Prostate gland (tissue), 2 donors: ENCODE measurements at regions not wholly inside any gene's neighbourhood (a gene's known extent, or its start where the extent isn't known, plus 50 kb on each side); places are given as distances from the start of the nearest gene placed in this dataset.

Source experiments
- DNase-seq: peaks from one replicate; pipeline ENCODE4 v3.0.0-alpha.2; 2019; ENCODE audit warnings: low spot score
- H3K27ac ChIP-seq, 2 donors: fragments of 200-600 bp; sonication (generic); 2 replicates each; pipeline ENCODE4 v1.5.1; 2017 to 2019
- H3K27me3 ChIP-seq: fragments of 200-600 bp; sonication (generic); replicated peaks from 2 replicates; pipeline ENCODE4 v1.5.1; 2019; ENCODE audit not compliant: insufficient read depth
- H3K36me3 ChIP-seq, 2 donors: fragments of 200-600 bp; sonication (generic); 1 replicate in 1 of 2; 2 replicates in 1 of 2; pipeline versions ENCODE4 v1.5.1 to v1.8.1; 2017 to 2019
- H3K4me1 ChIP-seq: fragments of 200-600 bp; sonication (generic); replicated peaks from 2 replicates; pipeline ENCODE4 v1.5.1; 2019
- H3K4me3 ChIP-seq, 2 donors: fragments of 200-600 bp; sonication (generic); 2 replicates each; pipeline ENCODE4 v1.5.1; 2017 to 2019
- H3K9me3 ChIP-seq: fragments of 200-600 bp; sonication (generic); 2 replicates; pipeline ENCODE4 v1.5.1; 2017
- POLR2A ChIP-seq: fragments of 450-650 bp; IDR thresholded peaks from one replicate; pipeline ENCODE4 v1.6.1; 2016; ENCODE audit warnings: antibody characterized with exemption, mild to moderate bottlenecking
- POLR2AphosphoS5 ChIP-seq: sonication (generic); formaldehyde crosslinking; IDR thresholded peaks from one replicate; pipeline ENCODE4 v1.6.1; 2017; ENCODE audit warnings: antibody characterized with exemption
- WGBS: methylation state at CpG from one replicate; pipeline ENCODE4 v1.1.5; 2018; 5-methylcytosine and 5-hydroxymethylcytosine counted together
- intact Hi-C: fragments of 100-400 bp; cut with DNase I; formaldehyde crosslinking; loops from one replicate; pipeline ENCODE4 v1.14.2; 2022
- TF ChIP-seq, protein P1 (sequence below), 4 experiments: fragments of 200-600 bp in 2 of 4; fragments of 450-650 bp in 2 of 4; sonication (generic) in 2 of 4; IDR thresholded peaks; 1 replicate in 3 of 4; 2 replicates in 1 of 4; pipeline ENCODE4 v1.5.1; 2016 to 2019; ENCODE audit warnings: antibody characterized with exemption in 4 of 4, mild to moderate bottlenecking in 2 of 4, moderate library complexity in 2 of 4

DNA sequence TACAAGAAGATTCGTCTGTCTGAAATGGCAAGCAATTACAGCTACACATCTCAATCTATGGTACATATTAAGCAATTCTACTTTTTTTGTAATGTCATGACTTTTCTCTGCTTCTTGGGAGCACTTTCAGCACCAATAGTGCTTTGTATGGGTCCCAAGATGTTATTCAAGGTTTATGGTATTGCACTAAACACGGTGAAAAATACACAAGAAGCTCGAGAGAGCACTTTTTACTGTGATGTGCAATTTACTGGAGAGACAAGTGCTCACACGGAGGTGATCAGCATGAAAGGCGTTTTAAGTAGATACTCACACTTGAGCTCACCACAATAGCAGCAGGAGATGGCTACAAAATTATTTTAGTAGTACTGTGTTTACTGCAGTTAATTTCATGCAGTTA is 783.6 kb downstream of the CBLN2 start:
- intact Hi-C loops, result no loop called here
- WGBS, result 50% methylated on average over 5 of the region's 5 CpGs
- H3K36me3 ChIP-seq, result no peaks in the 10 kb centered on the region

DNA sequence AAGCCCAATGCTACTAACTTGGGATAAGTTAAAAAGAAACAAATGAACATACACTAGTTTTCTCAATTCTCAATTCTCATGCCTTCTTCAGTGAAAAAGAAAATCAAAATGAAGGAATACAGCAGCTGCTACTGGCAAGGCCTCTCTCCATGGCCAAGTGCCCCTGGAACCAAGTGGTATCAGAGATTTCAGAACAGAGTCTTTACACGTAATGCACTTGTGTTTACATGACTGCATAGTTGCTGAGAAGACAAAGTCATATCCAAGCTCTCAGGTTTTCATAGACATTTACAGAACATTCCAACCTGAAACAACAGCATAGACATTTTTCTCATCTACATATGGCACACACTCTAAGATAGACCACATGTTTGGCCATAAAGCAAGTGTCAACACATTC is 789.9 kb downstream of the CBLN2 start:
- 68% methylated on average over 1 of the region's 1 CpG for WGBS
- Histone ChIP-seq H3K36me3 (no peaks in the 10 kb centered on the region), H3K4me3 (no peak overlapping the region), H3K4me1 (no peaks in the 10 kb centered on the region), H3K9me3 (no peaks in the 10 kb centered on the region), H3K27ac (no peak overlapping the region), H3K27me3 (no peaks in the 10 kb centered on the region)
- TF ChIP-seq POLR2A (no peak), POLR2AphosphoS5 (no peak)
- TF ChIP-seq, protein P1, sequence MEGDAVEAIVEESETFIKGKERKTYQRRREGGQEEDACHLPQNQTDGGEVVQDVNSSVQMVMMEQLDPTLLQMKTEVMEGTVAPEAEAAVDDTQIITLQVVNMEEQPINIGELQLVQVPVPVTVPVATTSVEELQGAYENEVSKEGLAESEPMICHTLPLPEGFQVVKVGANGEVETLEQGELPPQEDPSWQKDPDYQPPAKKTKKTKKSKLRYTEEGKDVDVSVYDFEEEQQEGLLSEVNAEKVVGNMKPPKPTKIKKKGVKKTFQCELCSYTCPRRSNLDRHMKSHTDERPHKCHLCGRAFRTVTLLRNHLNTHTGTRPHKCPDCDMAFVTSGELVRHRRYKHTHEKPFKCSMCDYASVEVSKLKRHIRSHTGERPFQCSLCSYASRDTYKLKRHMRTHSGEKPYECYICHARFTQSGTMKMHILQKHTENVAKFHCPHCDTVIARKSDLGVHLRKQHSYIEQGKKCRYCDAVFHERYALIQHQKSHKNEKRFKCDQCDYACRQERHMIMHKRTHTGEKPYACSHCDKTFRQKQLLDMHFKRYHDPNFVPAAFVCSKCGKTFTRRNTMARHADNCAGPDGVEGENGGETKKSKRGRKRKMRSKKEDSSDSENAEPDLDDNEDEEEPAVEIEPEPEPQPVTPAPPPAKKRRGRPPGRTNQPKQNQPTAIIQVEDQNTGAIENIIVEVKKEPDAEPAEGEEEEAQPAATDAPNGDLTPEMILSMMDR (IDR thresholded peaks at IDR 0.05), result no peak
- intact Hi-C loops, result no loop called here
- DNase-seq, result no peak

More for the DNA sequence above, 783.6 kb downstream of the CBLN2 start:
- no peaks in the 10 kb centered on the region for H3K4me1 ChIP-seq
- DNase-seq, result no peak
- H3K4me3 ChIP-seq, result no peak overlapping the region
- H3K27ac ChIP-seq, result no peak overlapping the region
- no peaks in the 10 kb centered on the region for H3K27me3 ChIP-seq
- TF ChIP-seq POLR2A, result no peak
- TF ChIP-seq, protein P1 (IDR thresholded peaks at IDR 0.05), result no peak
- no peak for TF ChIP-seq POLR2AphosphoS5
- no peaks in the 10 kb centered on the region for H3K9me3 ChIP-seq

DNA sequence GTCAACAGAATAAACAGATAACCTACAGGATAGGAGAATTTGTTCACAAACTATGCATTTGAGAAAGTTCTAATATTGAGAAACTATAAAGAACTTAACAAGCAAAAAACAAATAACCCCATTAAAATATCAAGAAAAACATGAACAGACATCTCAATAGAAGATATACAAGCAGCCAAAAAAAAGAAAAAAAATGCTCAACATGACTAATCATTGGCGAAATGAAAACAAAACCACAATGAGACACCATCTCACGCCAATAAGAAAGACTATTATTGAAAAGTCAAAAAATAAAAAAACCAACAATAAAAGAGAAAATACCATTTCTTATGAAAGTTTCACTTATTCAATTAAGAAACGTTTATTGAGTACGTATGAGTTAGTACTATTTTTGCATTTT is 800.5 kb downstream of the CBLN2 start:
- Histone ChIP-seq H3K27me3 (no peaks in the 10 kb centered on the region), H3K36me3 (no peaks in the 10 kb centered on the region), H3K4me3 (no peak overlapping the region), H3K27ac (no peak overlapping the region), H3K4me1 (no peaks in the 10 kb centered on the region), H3K9me3 (no peaks in the 10 kb centered on the region)
- DNase-seq, result no peak
- TF ChIP-seq, protein P1 (IDR thresholded peaks at IDR 0.05), result no peak
- TF ChIP-seq POLR2A, result no peak
- no peak for TF ChIP-seq POLR2AphosphoS5
- 85% methylated on average over 4 of the region's 4 CpGs for WGBS
- intact Hi-C loops, result no loop called here

DNA sequence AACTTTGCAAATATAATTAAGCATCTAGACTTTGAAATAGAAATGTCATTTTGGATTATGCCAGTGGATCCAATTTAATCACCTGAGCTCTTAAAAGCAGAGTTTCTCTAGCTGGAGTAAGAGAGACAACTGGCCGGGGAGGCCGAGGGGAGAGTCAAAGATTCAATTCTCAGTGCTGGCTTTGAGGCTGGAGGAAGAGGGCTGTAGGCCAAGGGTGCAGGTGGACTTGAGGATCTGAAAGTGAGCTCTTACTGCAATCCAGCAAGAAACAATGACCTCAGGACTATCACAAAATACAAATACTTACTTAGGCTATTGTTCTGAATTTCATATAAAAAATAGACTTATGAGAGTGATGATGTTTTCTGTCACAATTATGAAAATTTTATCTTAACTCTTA is 814.5 kb downstream of the CBLN2 start:
- intact Hi-C loops, result no loop called here
- TF ChIP-seq POLR2A (no peak), POLR2AphosphoS5 (no peak)
- TF ChIP-seq, protein P1 (IDR thresholded peaks at IDR 0.05), result no peak
- Histone ChIP-seq H3K4me3 (no peak overlapping the region), H3K27me3 (no peaks in the 10 kb centered on the region), H3K27ac (no peak overlapping the region), H3K36me3 (no peaks in the 10 kb centered on the region), H3K4me1 (no peaks in the 10 kb centered on the region), H3K9me3 (no peaks in the 10 kb centered on the region)
- no peak for DNase-seq
- WGBS, result 93% methylated on average over 2 of the region's 2 CpGs

DNA sequence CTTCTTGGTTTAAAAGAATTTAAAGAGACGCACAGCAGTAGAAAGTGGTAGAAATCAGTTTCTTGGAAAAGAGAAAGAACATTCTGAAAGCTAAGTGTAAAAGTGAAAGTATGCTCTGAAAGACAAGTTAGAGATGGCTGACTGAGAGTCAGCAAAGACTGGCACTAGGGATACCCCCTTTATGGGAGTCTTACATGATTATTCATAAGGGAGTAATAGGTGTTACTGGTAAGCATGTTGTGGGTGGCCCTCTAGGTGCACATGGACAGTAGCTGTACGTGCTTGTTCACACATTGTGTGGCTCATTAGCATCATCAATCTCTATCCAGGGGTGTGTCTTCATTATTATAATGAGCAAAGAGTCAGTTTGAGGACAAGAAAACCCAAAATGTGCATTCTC is 816.2 kb downstream of the CBLN2 start:
- Histone ChIP-seq H3K9me3 (no peaks in the 10 kb centered on the region), H3K4me1 (no peaks in the 10 kb centered on the region), H3K27me3 (no peaks in the 10 kb centered on the region), H3K27ac (no peak overlapping the region), H3K36me3 (no peaks in the 10 kb centered on the region), H3K4me3 (no peak overlapping the region)
- TF ChIP-seq, protein P1 (IDR thresholded peaks at IDR 0.05), result no peak
- TF ChIP-seq POLR2AphosphoS5, result no peak
- TF ChIP-seq POLR2A, result no peak
- intact Hi-C loops, result no loop called here
- WGBS, result 89% methylated on average over 2 of the region's 2 CpGs
- no peak for DNase-seq
